HuH-7.5 (cell line): ENCODE measurements at regions not wholly inside any gene's neighbourhood (a gene's known extent, or its start where the extent isn't known, plus 50 kb on each side); places are given as distances from the start of the nearest gene placed in this dataset.

Experiments used
- DNase-seq: peaks from one replicate; pipeline ENCODE4 v3.0.0; 2011; ENCODE audit warnings: low spot score

DNA sequence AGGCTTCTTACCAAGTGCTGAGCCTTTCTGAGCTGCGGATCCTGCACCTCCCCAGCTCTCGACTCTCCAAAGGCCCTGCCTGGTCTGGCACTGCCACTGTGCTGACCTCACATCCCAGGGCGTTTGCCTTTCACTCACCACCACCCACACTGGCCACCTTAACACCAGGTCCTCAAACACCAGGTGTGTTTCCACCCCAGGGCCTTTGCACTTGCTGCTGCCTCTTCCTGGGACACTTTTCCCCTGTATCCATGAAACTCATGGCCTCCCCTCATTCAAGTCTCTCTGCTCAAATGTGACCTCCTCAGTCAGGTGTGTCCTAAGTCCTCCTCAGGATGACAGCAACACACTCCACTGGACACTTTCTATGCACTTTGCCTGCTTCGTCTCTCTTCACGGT lies 51.4 kb upstream of the ANO1 start:
- DNase-seq = no peak

GRCh38 chr11:70027451-70027850 lies 50.7 kb upstream of the ANO1 start:
- no peak for DNase-seq

DNA sequence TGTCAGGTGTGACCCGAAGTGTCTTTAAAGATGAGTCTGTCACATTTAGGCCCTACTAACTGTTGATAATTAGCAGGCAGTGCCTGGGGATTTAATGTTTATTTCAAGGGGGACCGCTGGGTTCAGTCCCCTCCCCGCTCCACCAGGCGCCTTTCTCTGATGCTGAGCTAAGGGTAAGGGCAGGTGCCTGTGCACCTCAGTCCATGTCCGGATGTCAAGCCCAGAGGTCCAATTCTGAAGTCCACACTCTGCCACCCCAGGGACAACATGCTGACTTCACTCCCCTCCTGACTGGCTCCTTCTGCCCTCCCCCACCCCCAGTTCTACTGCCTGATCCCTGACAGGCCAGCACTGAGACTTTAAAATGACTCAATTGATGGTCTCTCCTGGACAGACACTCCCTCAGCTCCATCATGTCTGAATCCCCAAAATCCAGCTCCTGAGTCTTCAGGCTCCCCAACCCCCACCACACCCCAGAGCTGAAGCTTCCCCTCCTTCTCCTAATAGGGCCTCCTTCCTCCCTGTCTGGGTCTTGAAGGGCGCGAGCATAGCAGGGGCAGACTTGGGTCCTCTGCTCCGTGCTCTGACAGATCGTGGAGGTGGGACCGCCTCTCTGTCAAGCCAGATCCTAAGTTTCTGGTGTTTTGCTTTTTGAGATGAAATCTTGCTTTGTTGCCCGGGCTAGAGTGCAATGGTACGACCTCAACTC lies 49.8 kb upstream of the ANO1 start:
- no peak for DNase-seq
